Sigmoid colon (tissue), 4 donors: ENCODE measurements at regions not wholly inside any gene's neighbourhood (a gene's known extent, or its start where the extent isn't known, plus 50 kb on each side); places are given as distances from the start of the nearest gene placed in this dataset.
"Not testable (repeated sequence)": the region's sequence is repeated elsewhere in the genome, so short reads cannot be mapped to it uniquely, and the experiment has no call there.

Experiments
- CTCF ChIP-seq, 4 experiments: fragments of 450-650 bp in 3 of 4; fragments of 200-600 bp in 1 of 4; IDR thresholded peaks; one replicate each; pipeline ENCODE4 v1.5.1; 2016 to 2019; ENCODE audit warnings: antibody characterized with exemption in 4 of 4, mild to moderate bottlenecking in 3 of 4, moderate library complexity in 2 of 4
- POLR2A ChIP-seq, 2 donors: fragments of 450-650 bp; IDR thresholded peaks; one replicate each; pipeline ENCODE4 v1.6.1; 2016; ENCODE audit warnings: antibody characterized with exemption in 2 of 2, mild to moderate bottlenecking in 2 of 2, moderate library complexity in 2 of 2
- POLR2AphosphoS5 ChIP-seq, 4 donors: sonication (generic); formaldehyde crosslinking; IDR thresholded peaks; one replicate each; pipeline ENCODE4 v1.6.1; 2017; ENCODE audit warnings: antibody characterized with exemption in 4 of 4

DNA sequence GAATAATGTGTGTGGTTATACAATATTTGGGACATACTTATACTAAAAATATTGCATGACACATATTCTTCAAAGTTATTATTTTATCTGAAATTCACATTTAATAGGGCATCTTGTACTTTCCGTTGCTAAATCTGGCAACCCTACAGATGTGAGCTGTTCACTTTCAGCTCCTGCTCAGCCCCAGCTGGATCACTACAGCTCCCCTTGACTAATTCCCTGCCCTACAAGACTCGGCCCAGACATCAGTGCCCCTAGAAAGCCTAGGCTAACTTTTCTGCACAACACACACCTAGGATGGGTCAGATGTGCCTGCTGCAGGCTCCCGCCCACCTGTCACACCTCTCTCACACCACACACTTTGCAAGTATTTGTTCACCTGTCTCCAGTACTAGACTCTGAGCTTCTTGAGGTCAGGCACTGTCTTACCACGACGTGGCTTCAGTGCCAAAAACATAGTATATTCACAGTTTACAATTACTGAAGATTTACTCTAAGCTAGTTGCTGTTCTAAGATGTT is 84.1 kb downstream of the PRR15 start:
- not testable (repeated sequence) for TF ChIP-seq CTCF, POLR2A, POLR2AphosphoS5 (IDR thresholded peaks at IDR 0.05)
